Testis (tissue), 2 donors: ENCODE measurements at regions not wholly inside any gene's neighbourhood (a gene's known extent, or its start where the extent isn't known, plus 50 kb on each side); places are given as distances from the start of the nearest gene placed in this dataset.

Source experiments
- CTCF ChIP-seq, 3 experiments: fragments of 450-650 bp in 2 of 3; fragments of 200-600 bp in 1 of 3; sonication (generic) in 1 of 3; IDR thresholded peaks; one replicate each; pipeline ENCODE4 v1.5.1; 2016 to 2019; ENCODE audit warnings: antibody characterized with exemption in 3 of 3, mild to moderate bottlenecking in 2 of 3, moderate library complexity in 1 of 3
- POLR2A ChIP-seq: fragments of 450-650 bp; IDR thresholded peaks from one replicate; pipeline ENCODE4 v1.6.1; 2017; ENCODE audit warnings: antibody characterized with exemption, mild to moderate bottlenecking, moderate library complexity

GRCh38 chr15:46366360-46367007, 731.7 kb downstream of the SQOR start:
- TF ChIP-seq CTCF (IDR thresholded peaks at IDR 0.05) (no peak), POLR2A (no peak)
